GM11168 (cell line): ENCODE measurements at regions not wholly inside any gene's neighbourhood (a gene's known extent, or its start where the extent isn't known, plus 50 kb on each side); places are given as distances from the start of the nearest gene placed in this dataset.
"Not testable (repeated sequence)": the region's sequence is repeated elsewhere in the genome, so short reads cannot be mapped to it uniquely, and the experiment has no call there.

Experiments used
- in situ Hi-C: fragments of 300-500 bp; cut with MboI; formaldehyde crosslinking; loops from one replicate; pipeline ENCODE4 v1.12.0; 2022; ENCODE audit warnings: low sequenced_read_pairs; ENCODE audit not compliant: unreplicated experiment

- in situ Hi-C loops = no loop called here
Measured at GRCh38 chr6:170151804-170152123, 139.1 kb downstream of the DLL1 start.

- in situ Hi-C loops = no loop called here
Measured at GRCh38 chr6:170151321-170151771, 139.5 kb downstream of the DLL1 start.

- in situ Hi-C loops = no loop called here
Measured at GRCh38 chr6:170150590-170150945, 140.3 kb downstream of the DLL1 start.

- in situ Hi-C loops = no loop called here
Measured at GRCh38 chr6:170149681-170150589, 140.9 kb downstream of the DLL1 start.

GRCh38 chr6:170148709-170149470 is 142.0 kb downstream of the DLL1 start:
- in situ Hi-C loops = no loop called here

GRCh38 chr6:170147832-170148708 is 142.8 kb downstream of the DLL1 start:
- in situ Hi-C loops = no loop called here

- in situ Hi-C loops = no loop called here
Measured at GRCh38 chr6:170147056-170147787, 143.7 kb downstream of the DLL1 start.

GRCh38 chr6:170146640-170147039 is 144.2 kb downstream of the DLL1 start:
- in situ Hi-C loops = no loop called here

GRCh38 chr6:170146131-170146530 is 144.7 kb downstream of the DLL1 start:
- in situ Hi-C loops = not testable (repeated sequence)

- in situ Hi-C loops = not testable (repeated sequence)
Measured at GRCh38 chr6:170145716-170146115, 145.2 kb downstream of the DLL1 start.

GRCh38 chr6:170145272-170145592 is 145.6 kb downstream of the DLL1 start:
- in situ Hi-C loops = no loop called here

- in situ Hi-C loops = no loop called here
Measured at GRCh38 chr6:170144571-170145271, 146.2 kb downstream of the DLL1 start.

- in situ Hi-C loops = no loop called here
Measured at GRCh38 chr6:170143401-170144150, 147.3 kb downstream of the DLL1 start.

GRCh38 chr6:170142559-170142958 is 148.3 kb downstream of the DLL1 start:
- in situ Hi-C loops = no loop called here

- in situ Hi-C loops = not testable (repeated sequence)
Measured at GRCh38 chr6:170141061-170141460, 149.8 kb downstream of the DLL1 start.

GRCh38 chr6:170140129-170140528 is 150.7 kb downstream of the DLL1 start:
- in situ Hi-C loops = no loop called here

- in situ Hi-C loops = no loop called here
Measured at GRCh38 chr6:170139531-170139930, 151.3 kb downstream of the DLL1 start.

- in situ Hi-C loops = not testable (repeated sequence)
Measured at GRCh38 chr6:170139046-170139445, 151.8 kb downstream of the DLL1 start.
